PC-9 (cell line): ENCODE measurements at regions not wholly inside any gene's neighbourhood (a gene's known extent, or its start where the extent isn't known, plus 50 kb on each side); places are given as distances from the start of the nearest gene placed in this dataset.

ENCODE experiments used
- BruUV-seq: library from RNA; stranded (reverse); fragments of 400-500 nt; replicated peaks from 2 replicates; lab custom pipeline; 2021; lab: Mats Ljungman, UMichigan
- CTCF ChIA-PET: fragments of 300-600 bp; sonication (Branson Sonifier 250); formaldehyde crosslinking; loops from one replicate; lab custom pipeline; 2022; ENCODE audit warnings: antibody characterized with exemption; lab: Charles Lee
- POLR2A ChIA-PET: fragments of 300-600 bp; sonication (Branson Sonifier 250); formaldehyde crosslinking; loops from one replicate; lab custom pipeline; 2022; ENCODE audit warnings: antibody characterized with exemption; ENCODE audit not compliant: unreplicated experiment; lab: Charles Lee
- DNase-seq, 2 experiments: peaks; one replicate each; pipeline versions ENCODE4 v3.0.0 to v3.0.0-alpha.2; 2015 to 2022; ENCODE audit warnings: mixed read lengths in 1 of 2
- H2AFZ ChIP-seq: fragments of 200-600 bp; sonication (generic); 2 replicates; pipeline ENCODE4 v1.8.1; 2017; ENCODE audit warnings: antibody characterized with exemption
- H3F3A ChIP-seq: fragments of 200-600 bp; sonication (generic); 2 replicates; pipeline ENCODE4 v1.8.1; 2017; ENCODE audit warnings: antibody characterized with exemption, mild to moderate bottlenecking, low read depth; ENCODE audit not compliant: insufficient read depth
- H3K27ac ChIP-seq: fragments of 200-600 bp; sonication (generic); 2 replicates; pipeline ENCODE4 v1.6.1; 2016; ENCODE audit warnings: mixed run types
- H3K27me3 ChIP-seq: fragments of 200-600 bp; sonication (generic); 2 replicates; pipeline ENCODE4 v1.6.1; 2016; ENCODE audit warnings: low read depth, mixed run types; ENCODE audit not compliant: insufficient read depth
- H3K36me3 ChIP-seq: fragments of 200-600 bp; sonication (generic); 2 replicates; pipeline ENCODE4 v1.6.1; 2016; ENCODE audit warnings: low read depth, mixed run types
- H3K4me1 ChIP-seq: fragments of 200-600 bp; sonication (generic); replicated peaks from 2 replicates; pipeline ENCODE4 v1.6.1; 2016; ENCODE audit warnings: mixed run types; ENCODE audit not compliant: insufficient read depth
- H3K4me2 ChIP-seq: fragments of 200-600 bp; sonication (generic); 2 replicates; pipeline ENCODE4 v1.6.1; 2017; ENCODE audit warnings: mixed run types
- H3K4me3 ChIP-seq: fragments of 200-600 bp; sonication (generic); 2 replicates; pipeline ENCODE4 v1.6.1; 2016; ENCODE audit warnings: mixed run types
- H3K79me2 ChIP-seq: fragments of 200-600 bp; sonication (generic); 2 replicates; pipeline ENCODE4 v1.6.1; 2017; ENCODE audit warnings: low read depth, mixed run types
- H3K9me2 ChIP-seq: fragments of 200-600 bp; sonication (generic); 2 replicates; pipeline ENCODE4 v1.8.1; 2017; ENCODE audit warnings: mild to moderate bottlenecking; ENCODE audit not compliant: insufficient read depth
- H3K9me3 ChIP-seq: fragments of 200-600 bp; sonication (generic); 2 replicates; pipeline ENCODE4 v1.8.1; 2016; ENCODE audit warnings: low read depth; ENCODE audit not compliant: insufficient read depth
- H4K20me1 ChIP-seq: fragments of 200-600 bp; sonication (generic); 2 replicates; pipeline ENCODE4 v1.8.1; 2017; ENCODE audit not compliant: insufficient read depth
- CTCF ChIP-seq: fragments of 200-600 bp; sonication (generic); conservative IDR thresholded peaks from 2 replicates; pipeline ENCODE4 v1.6.1; 2017; ENCODE audit warnings: mixed run types, antibody characterized with exemption, mild to moderate bottlenecking, moderate library complexity
- EZH2 ChIP-seq: fragments of 200-600 bp; sonication (generic); IDR thresholded peaks from 2 replicates; pipeline ENCODE4 v1.8.0; 2017; ENCODE audit warnings: antibody characterized with exemption, low read depth
- intact Hi-C: fragments of 100-400 bp; cut with micrococcal nuclease; formaldehyde crosslinking; loops from one replicate; pipeline ENCODE4 v1.10.0; 2022; ENCODE audit not compliant: unreplicated experiment

GRCh38 chr3:94593526-94594150 is 530.8 kb downstream of the NSUN3 start:
- Histone ChIP-seq H3K4me3 (no peak overlapping the region), H3K9me3 (no peaks in the 10 kb centered on the region), H3K27me3 (no peaks in the 10 kb centered on the region), H3K36me3 (no peaks in the 10 kb centered on the region), H3K4me2 (no peak overlapping the region), H3F3A (no peaks in the 10 kb centered on the region), H3K27ac (no peak overlapping the region), H2AFZ (no peak overlapping the region), H3K9me2 (0 out of 2 replicates have a peak, but pooled peaks cover 5% of the 10 kb centered on the region), H4K20me1 (no peaks in the 10 kb centered on the region), H3K79me2 (no peaks in the 10 kb centered on the region), H3K4me1 (no peaks in the 10 kb centered on the region)
- no TSS peak for BruUV-seq
- CTCF ChIA-PET = no interaction called here
- DNase-seq = no peak
- POLR2A ChIA-PET = no interaction called here
- TF ChIP-seq EZH2 (no peak), CTCF (no peak)
- intact Hi-C loops = loop anchor here (2.0 kb wide), 1 partner anchor 17 kb away; no protein-coding TSS in a partner anchor

- Histone ChIP-seq H3K36me3 (no peaks in the 10 kb centered on the region), H3K27ac (no peak overlapping the region), H3K4me2 (no peak overlapping the region), H3K9me3 (no peaks in the 10 kb centered on the region), H2AFZ (no peak overlapping the region), H3K27me3 (no peaks in the 10 kb centered on the region), H3K9me2 (0 out of 2 replicates have a peak, but pooled peaks cover 5% of the 10 kb centered on the region), H3K79me2 (no peaks in the 10 kb centered on the region), H3K4me3 (no peak overlapping the region), H3F3A (no peaks in the 10 kb centered on the region), H3K4me1 (no peaks in the 10 kb centered on the region), H4K20me1 (no peaks in the 10 kb centered on the region)
- no TSS peak for BruUV-seq
- CTCF ChIA-PET = no interaction called here
- POLR2A ChIA-PET = no interaction called here
- DNase-seq = no peak
- intact Hi-C loops = no loop called here
- TF ChIP-seq CTCF = no peak
- no peak for TF ChIP-seq EZH2
These were observed 533.3 kb downstream of the NSUN3 start for GRCh38 chr3:94596141-94596540.

GRCh38 chr3:94596887-94597566 is 534.2 kb downstream of the NSUN3 start:
- BruUV-seq = no TSS peak
- Histone ChIP-seq H3K36me3 (no peaks in the 10 kb centered on the region), H3K27me3 (no peaks in the 10 kb centered on the region), H4K20me1 (no peaks in the 10 kb centered on the region), H3K9me2 (no peaks in the 10 kb centered on the region), H3K79me2 (no peaks in the 10 kb centered on the region), H2AFZ (no peak overlapping the region), H3K27ac (no peak overlapping the region), H3K4me2 (no peak overlapping the region), H3F3A (no peaks in the 10 kb centered on the region), H3K4me1 (no peaks in the 10 kb centered on the region), H3K9me3 (no peaks in the 10 kb centered on the region), H3K4me3 (no peak overlapping the region)
- no peak for DNase-seq
- TF ChIP-seq CTCF (no peak), EZH2 (no peak)
- ChIA-PET CTCF (no interaction called here), POLR2A (no interaction called here)
- intact Hi-C loops = no loop called here
